Adrenal gland (tissue), 5 donors: ENCODE measurements at regions not wholly inside any gene's neighbourhood (a gene's known extent, or its start where the extent isn't known, plus 50 kb on each side); places are given as distances from the start of the nearest gene placed in this dataset.

Experiments used
- POLR2A ChIP-seq, 2 donors: fragments of 450-650 bp; IDR thresholded peaks; one replicate each; pipeline ENCODE4 v1.6.1; 2017; ENCODE audit warnings: antibody characterized with exemption in 2 of 2, mild to moderate bottlenecking in 2 of 2, moderate library complexity in 1 of 2
- TF ChIP-seq, protein P1 (sequence below), 6 experiments: fragments of 450-650 bp in 4 of 6; fragments of 200-600 bp in 2 of 6; sonication (generic) in 1 of 6; IDR thresholded peaks; 1 replicate in 5 of 6; 2 replicates in 1 of 6; pipeline versions ENCODE4 v1.5.1 to v1.8.0; 2016 to 2021; ENCODE audit warnings: antibody characterized with exemption in 6 of 6, mild to moderate bottlenecking in 2 of 6, moderate library complexity in 1 of 6
- donor health status: DM: no; HTN: no; CAD: no.

DNA sequence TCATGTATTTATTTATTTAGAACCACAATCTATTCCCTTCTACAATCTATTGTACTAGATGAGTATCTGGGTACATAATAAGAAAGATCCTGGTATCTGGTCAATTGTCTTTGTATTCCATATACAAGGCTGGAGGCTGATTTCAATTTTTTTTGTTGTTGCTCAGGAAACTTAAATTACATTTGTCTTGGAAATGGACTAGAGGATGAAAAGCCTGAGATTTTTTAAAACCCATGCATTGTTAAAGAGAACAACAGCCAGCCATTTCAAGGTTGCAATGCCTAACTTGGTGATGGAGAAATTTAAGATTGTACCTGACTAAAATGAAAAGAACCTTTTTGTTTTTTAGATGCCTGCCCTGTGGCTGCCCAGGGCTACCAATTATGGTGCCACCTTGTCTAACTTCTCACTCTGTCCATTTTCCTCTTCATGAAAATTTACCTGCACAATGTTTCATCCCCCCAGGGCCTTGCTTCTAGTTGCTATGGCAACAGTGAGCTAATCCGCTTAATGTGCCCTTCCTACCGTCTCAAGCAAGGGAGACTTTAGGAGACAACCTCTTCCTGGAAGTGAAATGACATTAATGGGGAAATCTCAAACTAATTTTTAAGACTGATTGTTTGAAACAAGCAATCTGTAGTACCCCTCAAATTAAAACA is 203.7 kb upstream of the PHYHIPL start:
- TF ChIP-seq, protein P1, sequence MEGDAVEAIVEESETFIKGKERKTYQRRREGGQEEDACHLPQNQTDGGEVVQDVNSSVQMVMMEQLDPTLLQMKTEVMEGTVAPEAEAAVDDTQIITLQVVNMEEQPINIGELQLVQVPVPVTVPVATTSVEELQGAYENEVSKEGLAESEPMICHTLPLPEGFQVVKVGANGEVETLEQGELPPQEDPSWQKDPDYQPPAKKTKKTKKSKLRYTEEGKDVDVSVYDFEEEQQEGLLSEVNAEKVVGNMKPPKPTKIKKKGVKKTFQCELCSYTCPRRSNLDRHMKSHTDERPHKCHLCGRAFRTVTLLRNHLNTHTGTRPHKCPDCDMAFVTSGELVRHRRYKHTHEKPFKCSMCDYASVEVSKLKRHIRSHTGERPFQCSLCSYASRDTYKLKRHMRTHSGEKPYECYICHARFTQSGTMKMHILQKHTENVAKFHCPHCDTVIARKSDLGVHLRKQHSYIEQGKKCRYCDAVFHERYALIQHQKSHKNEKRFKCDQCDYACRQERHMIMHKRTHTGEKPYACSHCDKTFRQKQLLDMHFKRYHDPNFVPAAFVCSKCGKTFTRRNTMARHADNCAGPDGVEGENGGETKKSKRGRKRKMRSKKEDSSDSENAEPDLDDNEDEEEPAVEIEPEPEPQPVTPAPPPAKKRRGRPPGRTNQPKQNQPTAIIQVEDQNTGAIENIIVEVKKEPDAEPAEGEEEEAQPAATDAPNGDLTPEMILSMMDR (IDR thresholded peaks at IDR 0.05): no peak
- TF ChIP-seq POLR2A (IDR thresholded peaks at IDR 0.05): no peak
